ENCODE measurements at regions not wholly inside any gene's neighbourhood (a gene's known extent, or its start where the extent isn't known, plus 50 kb on each side); places are given as distances from the start of the nearest gene placed in this dataset.
"Not testable (repeated sequence)": the region's sequence is repeated elsewhere in the genome, so short reads cannot be mapped to it uniquely, and the experiment has no call there.

DNA sequence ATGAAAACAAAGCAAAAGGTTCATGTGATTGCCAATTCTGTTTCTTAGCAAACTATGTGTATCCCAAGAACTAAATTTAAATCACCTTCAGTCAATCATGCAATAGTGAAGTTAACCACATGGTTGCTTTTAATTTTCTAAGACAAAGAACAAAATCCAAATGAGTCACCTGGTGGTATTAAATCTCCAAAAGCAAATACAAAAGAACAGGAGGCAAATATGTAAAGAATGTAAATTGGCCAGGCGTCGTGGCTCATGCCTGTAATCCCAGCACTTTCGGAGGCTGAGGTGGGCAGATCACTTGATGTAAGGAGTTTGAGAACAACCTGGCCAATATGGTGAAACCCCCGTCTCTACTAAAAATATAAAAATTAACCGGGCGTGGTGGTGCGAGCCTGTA lies 54.2 kb upstream of the PIK3R4 start:
- ATAC-seq (ENCODE audit: low read depth) (no peak), DNase-seq (no peak)
- intact Hi-C loops (cut with micrococcal nuclease): no loop called here
- ChIA-PET CTCF (no interaction called here), POLR2A (no interaction called here)
- TF ChIP-seq CTCF (IDR thresholded peaks at IDR 0.05): no peak
- Mint-ChIP-seq H3K4me1 (no peaks in the 10 kb centered on the region), H3K9me3 (peaks cover 2% of the 10 kb centered on the region), H3K4me3 (no peak overlapping the region), H3K27me3 (peaks cover 10% of the 10 kb centered on the region), H3K27ac (no peak overlapping the region), H3K36me3 (ENCODE audit: low read depth) (no peaks in the 10 kb centered on the region)

DNA sequence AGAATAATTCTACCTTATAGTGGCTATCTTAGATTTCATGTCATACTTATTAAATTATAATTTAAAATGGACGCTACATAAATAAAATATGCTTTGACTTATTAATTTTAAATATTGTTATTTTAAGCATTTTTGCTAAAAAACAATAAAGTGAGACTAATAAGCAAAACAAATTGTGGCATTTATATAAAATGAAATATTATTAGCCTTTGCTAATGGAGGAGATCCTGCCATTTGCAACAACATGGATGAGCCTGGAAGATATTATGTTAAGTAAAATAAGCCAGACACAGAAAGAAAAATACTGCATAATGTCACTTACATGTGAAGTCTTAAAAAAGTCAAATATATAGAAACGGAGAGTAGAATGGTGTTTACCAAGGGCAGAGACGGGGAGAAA lies 54.8 kb upstream of the PIK3R4 start:
- no peaks in the 10 kb centered on the region for H3K4me1 Mint-ChIP-seq
- H3K27me3 Mint-ChIP-seq: peaks cover 10% of the 10 kb centered on the region
- ChIA-PET CTCF (no interaction called here), POLR2A (no interaction called here)
- peaks cover 2% of the 10 kb centered on the region for H3K9me3 Mint-ChIP-seq
- no peaks in the 10 kb centered on the region for H3K36me3 Mint-ChIP-seq (ENCODE audit: low read depth)
- H3K4me3 Mint-ChIP-seq: no peak overlapping the region
- ATAC-seq (ENCODE audit: low read depth) (no peak), DNase-seq (no peak)
- no peak for TF ChIP-seq CTCF (IDR thresholded peaks at IDR 0.05)
- intact Hi-C loops (cut with micrococcal nuclease): no loop called here
- H3K27ac Mint-ChIP-seq: no peak overlapping the region

GRCh38 chr3:130811557-130811956 lies 64.9 kb upstream of the PIK3R4 start:
- intact Hi-C loops (cut with micrococcal nuclease): no loop called here
- H3K4me3 Mint-ChIP-seq: no peak overlapping the region
- ATAC-seq (ENCODE audit: low read depth): no peak
- H3K4me1 Mint-ChIP-seq: no peaks in the 10 kb centered on the region
- ChIA-PET CTCF (no interaction called here), POLR2A (no interaction called here)
- no peak for DNase-seq
- TF ChIP-seq CTCF (IDR thresholded peaks at IDR 0.05): no peak
- no peak overlapping the region for H3K27ac Mint-ChIP-seq
- no peaks in the 10 kb centered on the region for H3K36me3 Mint-ChIP-seq (ENCODE audit: low read depth)
- H3K9me3 Mint-ChIP-seq: peaks cover 5% of the 10 kb centered on the region
- peaks cover 3% of the 10 kb centered on the region for H3K27me3 Mint-ChIP-seq

GRCh38 chr3:130814691-130815472 lies 68.3 kb upstream of the PIK3R4 start:
- no peak for TF ChIP-seq CTCF (IDR thresholded peaks at IDR 0.05)
- POLR2A ChIA-PET: no interaction called here
- intact Hi-C loops (cut with micrococcal nuclease): no loop called here
- Mint-ChIP-seq H3K27me3 (peaks cover 3% of the 10 kb centered on the region), H3K27ac (no peak overlapping the region), H3K9me3 (no peaks in the 10 kb centered on the region), H3K36me3 (ENCODE audit: low read depth) (no peaks in the 10 kb centered on the region), H3K4me3 (no peak overlapping the region), H3K4me1 (no peaks in the 10 kb centered on the region)
- no peak for DNase-seq
- CTCF ChIA-PET: no interaction called here
- no peak for ATAC-seq (ENCODE audit: low read depth)

- no peak for ATAC-seq (ENCODE audit: low read depth)
- Mint-ChIP-seq H3K27me3 (peaks cover 8% of the 10 kb centered on the region), H3K9me3 (no peaks in the 10 kb centered on the region), H3K4me3 (no peak overlapping the region), H3K4me1 (no peaks in the 10 kb centered on the region), H3K36me3 (ENCODE audit: low read depth) (no peaks in the 10 kb centered on the region), H3K27ac (no peak overlapping the region)
- ChIA-PET CTCF (no interaction called here), POLR2A (no interaction called here)
- TF ChIP-seq CTCF (IDR thresholded peaks at IDR 0.05): no peak
- intact Hi-C loops (cut with micrococcal nuclease): no loop called here
- no peak for DNase-seq
These were observed 70.2 kb upstream of the PIK3R4 start for GRCh38 chr3:130816561-130817445.

GRCh38 chr3:130818066-130818465 lies 71.4 kb upstream of the PIK3R4 start:
- POLR2A ChIA-PET; H3K27ac Mint-ChIP-seq; DNase-seq; H3K36me3 Mint-ChIP-seq (ENCODE audit: low read depth); CTCF ChIA-PET; H3K4me1 Mint-ChIP-seq; H3K9me3 Mint-ChIP-seq; ATAC-seq (ENCODE audit: low read depth); intact Hi-C loops (cut with micrococcal nuclease); H3K4me3 Mint-ChIP-seq; H3K27me3 Mint-ChIP-seq: not testable (repeated sequence)
